Activated T-helper 2 cell treated with anti-CD3 and anti-CD28 coated beads, Interferon-gamma antibody, Interleukin-2, Interleukin-4, amounts not matched to agents 10 μg/mL and 5 μg/mL and 100 μg/mL, durations not matched to agents 14 hours and 24 hours and 36 hours (primary cell): ENCODE measurements at regions not wholly inside any gene's neighbourhood (a gene's known extent, or its start where the extent isn't known, plus 50 kb on each side); places are given as distances from the start of the nearest gene placed in this dataset.

Experiments
- DNase-seq: peaks from one replicate; pipeline ENCODE4 v3.0.0; 2021; ENCODE audit warnings: low spot score
- H3K27ac Mint-ChIP-seq: one replicate; pipeline ENCODE4 v1.8.0; 2021; ENCODE audit warnings: mixed read lengths
- H3K27me3 Mint-ChIP-seq: one replicate; pipeline ENCODE4 v1.8.0; 2021; ENCODE audit warnings: low read depth, mixed read lengths
- H3K36me3 Mint-ChIP-seq: one replicate; pipeline ENCODE4 v1.8.0; 2021; ENCODE audit warnings: low read depth, mixed read lengths
- H3K4me1 Mint-ChIP-seq: one replicate; pipeline ENCODE4 v1.8.0; 2021; ENCODE audit warnings: low read depth, mixed read lengths
- H3K4me3 Mint-ChIP-seq: one replicate; pipeline ENCODE4 v1.8.0; 2021; ENCODE audit warnings: low read depth, mild to moderate bottlenecking, moderate library complexity, mixed read lengths
- H3K9me3 Mint-ChIP-seq: one replicate; pipeline ENCODE4 v1.8.0; 2021; ENCODE audit warnings: mixed read lengths
- intact Hi-C: fragments of 100-400 bp; cut with micrococcal nuclease; formaldehyde crosslinking; loops from one replicate; pipeline ENCODE4 v1.15.1; 2023

- DNase-seq, result no peak
- H3K27me3 Mint-ChIP-seq, result peaks cover 5% of the 10 kb centered on the region
- no peak overlapping the region for H3K4me3 Mint-ChIP-seq
- no peaks in the 10 kb centered on the region for H3K36me3 Mint-ChIP-seq
- no peaks in the 10 kb centered on the region for H3K4me1 Mint-ChIP-seq
- no peak overlapping the region for H3K27ac Mint-ChIP-seq
- intact Hi-C loops, result no loop called here
- H3K9me3 Mint-ChIP-seq, result peaks cover 16% of the 10 kb centered on the region
These were observed 164.4 kb upstream of the XYLT1 start for GRCh38 chr16:17635183-17635582.

- no peak overlapping the region for H3K27ac Mint-ChIP-seq
- intact Hi-C loops, result no loop called here
- no peak overlapping the region for H3K4me3 Mint-ChIP-seq
- H3K9me3 Mint-ChIP-seq, result peaks cover 12% of the 10 kb centered on the region
- peaks cover 8% of the 10 kb centered on the region for H3K27me3 Mint-ChIP-seq
- no peaks in the 10 kb centered on the region for H3K4me1 Mint-ChIP-seq
- no peaks in the 10 kb centered on the region for H3K36me3 Mint-ChIP-seq
- no peak for DNase-seq
These were observed 162.6 kb upstream of the XYLT1 start for GRCh38 chr16:17633181-17633951.

- Mint-ChIP-seq H3K9me3 (peaks cover 5% of the 10 kb centered on the region), H3K4me3 (no peak overlapping the region), H3K36me3 (no peaks in the 10 kb centered on the region), H3K4me1 (no peaks in the 10 kb centered on the region), H3K27ac (no peak overlapping the region), H3K27me3 (peaks cover 8% of the 10 kb centered on the region)
- no peak for DNase-seq
- intact Hi-C loops, result no loop called here
These were observed 161.9 kb upstream of the XYLT1 start for GRCh38 chr16:17632667-17633066.

- Mint-ChIP-seq H3K36me3 (no peaks in the 10 kb centered on the region), H3K27ac (no peak overlapping the region), H3K9me3 (peaks cover 20% of the 10 kb centered on the region), H3K4me1 (no peaks in the 10 kb centered on the region), H3K27me3 (peaks cover 8% of the 10 kb centered on the region), H3K4me3 (no peak overlapping the region)
- no peak for DNase-seq
- intact Hi-C loops, result no loop called here
These were observed 159.2 kb upstream of the XYLT1 start for GRCh38 chr16:17629936-17630335.

- peaks cover 8% of the 10 kb centered on the region for H3K27me3 Mint-ChIP-seq
- no peak overlapping the region for H3K27ac Mint-ChIP-seq
- DNase-seq, result no peak
- H3K4me1 Mint-ChIP-seq, result no peaks in the 10 kb centered on the region
- H3K9me3 Mint-ChIP-seq, result peaks cover 25% of the 10 kb centered on the region
- no peaks in the 10 kb centered on the region for H3K36me3 Mint-ChIP-seq
- H3K4me3 Mint-ChIP-seq, result no peak overlapping the region
- intact Hi-C loops, result no loop called here
These were observed 158.2 kb upstream of the XYLT1 start for GRCh38 chr16:17628983-17629382.

GRCh38 chr16:17622366-17622765, 151.6 kb upstream of the XYLT1 start:
- no peak overlapping the region for H3K27ac Mint-ChIP-seq
- H3K9me3 Mint-ChIP-seq, result peaks cover 23% of the 10 kb centered on the region
- H3K36me3 Mint-ChIP-seq, result no peaks in the 10 kb centered on the region
- H3K4me1 Mint-ChIP-seq, result peaks cover 5% of the 10 kb centered on the region
- H3K4me3 Mint-ChIP-seq, result no peak overlapping the region
- intact Hi-C loops, result no loop called here
- DNase-seq, result no peak
- H3K27me3 Mint-ChIP-seq, result peaks cover 1% of the 10 kb centered on the region

GRCh38 chr16:17619261-17619660, 148.5 kb upstream of the XYLT1 start:
- H3K36me3 Mint-ChIP-seq, result no peaks in the 10 kb centered on the region
- peaks cover 7% of the 10 kb centered on the region for H3K4me1 Mint-ChIP-seq
- H3K9me3 Mint-ChIP-seq, result no peaks in the 10 kb centered on the region
- no peak for DNase-seq
- intact Hi-C loops, result no loop called here
- H3K27ac Mint-ChIP-seq, result no peak overlapping the region
- peaks cover 7% of the 10 kb centered on the region for H3K27me3 Mint-ChIP-seq
- no peak overlapping the region for H3K4me3 Mint-ChIP-seq

GRCh38 chr16:17617021-17617552, 146.3 kb upstream of the XYLT1 start:
- Mint-ChIP-seq H3K9me3 (no peaks in the 10 kb centered on the region), H3K36me3 (no peaks in the 10 kb centered on the region), H3K27me3 (peaks cover 9% of the 10 kb centered on the region), H3K4me3 (no peak overlapping the region), H3K4me1 (peaks cover 7% of the 10 kb centered on the region), H3K27ac (no peak overlapping the region)
- intact Hi-C loops, result no loop called here
- DNase-seq, result no peak

GRCh38 chr16:17612336-17612735, 141.6 kb upstream of the XYLT1 start:
- H3K27ac Mint-ChIP-seq, result no peak overlapping the region
- H3K9me3 Mint-ChIP-seq, result no peaks in the 10 kb centered on the region
- no peak for DNase-seq
- no peak overlapping the region for H3K4me3 Mint-ChIP-seq
- H3K4me1 Mint-ChIP-seq, result peaks cover 6% of the 10 kb centered on the region
- peaks cover 10% of the 10 kb centered on the region for H3K27me3 Mint-ChIP-seq
- H3K36me3 Mint-ChIP-seq, result no peaks in the 10 kb centered on the region
- intact Hi-C loops, result no loop called here

GRCh38 chr16:17607609-17608008, 136.8 kb upstream of the XYLT1 start:
- no peak for DNase-seq
- Mint-ChIP-seq H3K27me3 (peaks cover 3% of the 10 kb centered on the region), H3K4me1 (peaks cover 21% of the 10 kb centered on the region), H3K27ac (no peak overlapping the region), H3K4me3 (no peak overlapping the region), H3K9me3 (no peaks in the 10 kb centered on the region), H3K36me3 (no peaks in the 10 kb centered on the region)
- intact Hi-C loops, result no loop called here

- H3K27ac Mint-ChIP-seq, result no peak overlapping the region
- H3K4me3 Mint-ChIP-seq, result no peak overlapping the region
- peaks cover 3% of the 10 kb centered on the region for H3K27me3 Mint-ChIP-seq
- peaks cover 2% of the 10 kb centered on the region for H3K9me3 Mint-ChIP-seq
- peaks cover 3% of the 10 kb centered on the region for H3K36me3 Mint-ChIP-seq
- peaks cover 21% of the 10 kb centered on the region for H3K4me1 Mint-ChIP-seq
- intact Hi-C loops, result no loop called here
- DNase-seq, result no peak
These were observed 136.3 kb upstream of the XYLT1 start for GRCh38 chr16:17607075-17607509.

GRCh38 chr16:17606460-17606859, 135.7 kb upstream of the XYLT1 start:
- H3K9me3 Mint-ChIP-seq, result peaks cover 6% of the 10 kb centered on the region
- no peak overlapping the region for H3K4me3 Mint-ChIP-seq
- no peak overlapping the region for H3K27ac Mint-ChIP-seq
- intact Hi-C loops, result no loop called here
- peaks cover 21% of the 10 kb centered on the region for H3K4me1 Mint-ChIP-seq
- no peak for DNase-seq
- peaks cover 4% of the 10 kb centered on the region for H3K36me3 Mint-ChIP-seq
- peaks cover 3% of the 10 kb centered on the region for H3K27me3 Mint-ChIP-seq

GRCh38 chr16:17605784-17606183, 135.0 kb upstream of the XYLT1 start:
- Mint-ChIP-seq H3K4me1 (peaks cover 21% of the 10 kb centered on the region), H3K36me3 (peaks cover 4% of the 10 kb centered on the region), H3K27ac (no peak overlapping the region), H3K27me3 (peaks cover 3% of the 10 kb centered on the region), H3K9me3 (peaks cover 6% of the 10 kb centered on the region), H3K4me3 (no peak overlapping the region)
- no peak for DNase-seq
- intact Hi-C loops, result no loop called here
